ENCODE measurements at regions not wholly inside any gene's neighbourhood (a gene's known extent, or its start where the extent isn't known, plus 50 kb on each side); places are given as distances from the start of the nearest gene placed in this dataset.

DNA sequence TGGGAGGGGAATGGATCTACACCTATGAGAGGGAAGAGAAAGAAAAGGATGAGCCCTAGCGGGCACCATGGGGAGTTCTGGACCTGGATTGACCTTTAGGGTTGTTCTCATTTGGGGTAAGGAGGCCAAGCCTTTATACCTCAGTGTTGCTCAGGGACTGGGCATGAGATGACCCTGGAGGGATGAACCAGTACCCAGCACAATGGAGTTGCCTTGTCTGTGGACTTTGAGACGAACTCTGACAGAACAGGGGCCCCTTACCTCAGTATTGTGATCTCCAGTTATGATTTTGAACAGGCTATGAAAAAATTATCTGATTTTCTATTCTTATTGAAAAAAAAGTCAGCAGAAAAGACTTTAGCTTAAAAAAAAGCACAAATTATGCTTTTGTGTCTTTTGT, 88.6 kb downstream of the FOXA2 start:
- Histone ChIP-seq H3K4me3 (ENCODE audit: low read depth, low read length) (no peak overlapping the region), H3K36me3 (ENCODE audit: control insufficient read depth, insufficient read depth, low read length) (no peaks in the 10 kb centered on the region), H3K27me3 (ENCODE audit: control insufficient read depth, insufficient read depth, low read length) (no peaks in the 10 kb centered on the region)
- TF ChIP-seq, protein P1, sequence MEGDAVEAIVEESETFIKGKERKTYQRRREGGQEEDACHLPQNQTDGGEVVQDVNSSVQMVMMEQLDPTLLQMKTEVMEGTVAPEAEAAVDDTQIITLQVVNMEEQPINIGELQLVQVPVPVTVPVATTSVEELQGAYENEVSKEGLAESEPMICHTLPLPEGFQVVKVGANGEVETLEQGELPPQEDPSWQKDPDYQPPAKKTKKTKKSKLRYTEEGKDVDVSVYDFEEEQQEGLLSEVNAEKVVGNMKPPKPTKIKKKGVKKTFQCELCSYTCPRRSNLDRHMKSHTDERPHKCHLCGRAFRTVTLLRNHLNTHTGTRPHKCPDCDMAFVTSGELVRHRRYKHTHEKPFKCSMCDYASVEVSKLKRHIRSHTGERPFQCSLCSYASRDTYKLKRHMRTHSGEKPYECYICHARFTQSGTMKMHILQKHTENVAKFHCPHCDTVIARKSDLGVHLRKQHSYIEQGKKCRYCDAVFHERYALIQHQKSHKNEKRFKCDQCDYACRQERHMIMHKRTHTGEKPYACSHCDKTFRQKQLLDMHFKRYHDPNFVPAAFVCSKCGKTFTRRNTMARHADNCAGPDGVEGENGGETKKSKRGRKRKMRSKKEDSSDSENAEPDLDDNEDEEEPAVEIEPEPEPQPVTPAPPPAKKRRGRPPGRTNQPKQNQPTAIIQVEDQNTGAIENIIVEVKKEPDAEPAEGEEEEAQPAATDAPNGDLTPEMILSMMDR (IDR thresholded peaks at IDR 0.05; ENCODE audit: insufficient read depth, low read length, poor library complexity, severe bottlenecking), result no peak
- no peak for DNase-seq (ENCODE audit: low read depth)

DNA sequence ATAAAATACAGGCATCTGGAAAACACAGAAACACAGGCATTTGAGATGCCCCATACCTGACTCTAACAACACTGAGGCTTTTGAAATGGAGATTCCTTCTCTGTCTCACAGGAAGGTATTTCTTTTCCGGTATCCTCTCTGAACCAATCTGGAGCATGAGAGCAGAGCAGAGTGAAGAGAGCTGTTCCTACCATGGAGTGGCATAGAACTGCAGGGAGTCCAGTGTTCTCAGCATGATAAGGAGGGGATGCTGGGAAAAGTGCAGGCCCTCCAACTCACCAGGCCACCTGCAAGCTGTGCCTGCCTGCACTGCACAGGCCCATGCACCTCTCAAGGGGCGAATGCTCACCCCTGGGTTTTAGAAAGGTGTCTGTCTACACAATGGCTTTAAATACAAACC, 89.2 kb downstream of the FOXA2 start:
- DNase-seq (ENCODE audit: low read depth), result no peak
- TF ChIP-seq, protein P1 (IDR thresholded peaks at IDR 0.05; ENCODE audit: insufficient read depth, low read length, poor library complexity, severe bottlenecking), result no peak
- H3K4me3 ChIP-seq (ENCODE audit: low read depth, low read length), result no peak overlapping the region
- H3K27me3 ChIP-seq (ENCODE audit: control insufficient read depth, insufficient read depth, low read length), result no peaks in the 10 kb centered on the region
- H3K36me3 ChIP-seq (ENCODE audit: control insufficient read depth, insufficient read depth, low read length), result no peaks in the 10 kb centered on the region

DNA sequence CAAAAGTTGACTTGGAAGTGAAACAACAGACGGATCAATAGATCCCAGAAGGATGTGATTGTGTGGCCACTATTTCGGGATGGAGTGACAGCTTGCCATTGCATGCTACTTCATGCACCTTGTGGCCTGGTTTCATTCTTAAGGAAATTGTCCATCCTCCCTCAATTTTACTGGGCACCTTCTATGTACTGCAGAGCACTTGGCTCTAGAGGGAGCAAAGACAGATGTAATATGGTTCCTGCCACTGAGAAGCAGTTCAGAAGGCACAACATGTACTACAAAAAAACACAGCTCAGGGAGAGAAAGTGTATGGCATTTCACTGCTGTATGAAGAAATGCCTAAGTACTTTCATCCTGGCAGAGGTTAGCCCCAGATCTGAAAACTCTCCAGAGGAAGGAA, 91.9 kb downstream of the FOXA2 start:
- DNase-seq (ENCODE audit: low read depth), result no peak
- TF ChIP-seq, protein P1 (IDR thresholded peaks at IDR 0.05; ENCODE audit: insufficient read depth, low read length, poor library complexity, severe bottlenecking), result no peak
- H3K27me3 ChIP-seq (ENCODE audit: control insufficient read depth, insufficient read depth, low read length), result no peaks in the 10 kb centered on the region
- H3K36me3 ChIP-seq (ENCODE audit: control insufficient read depth, insufficient read depth, low read length), result no peaks in the 10 kb centered on the region
- no peak overlapping the region for H3K4me3 ChIP-seq (ENCODE audit: low read depth, low read length)

DNA sequence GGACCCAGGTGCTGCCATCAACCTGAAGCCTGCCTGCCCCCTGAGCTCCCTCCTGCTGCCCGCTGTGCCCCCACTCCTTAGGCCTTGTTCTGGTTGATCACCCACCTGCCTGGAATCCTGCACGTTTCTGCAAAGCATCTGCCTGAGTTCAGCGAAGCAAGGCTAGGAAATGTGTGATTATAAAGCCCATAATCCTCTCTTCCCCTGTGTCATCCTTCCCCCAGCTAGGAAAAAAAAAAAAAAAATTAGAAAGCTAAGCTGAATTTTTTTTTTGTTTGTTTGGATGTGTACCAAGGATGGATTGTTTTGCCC, 93.2 kb downstream of the FOXA2 start:
- Histone ChIP-seq H3K27me3 (ENCODE audit: control insufficient read depth, insufficient read depth, low read length) (no peaks in the 10 kb centered on the region), H3K36me3 (ENCODE audit: control insufficient read depth, insufficient read depth, low read length) (no peaks in the 10 kb centered on the region), H3K4me3 (ENCODE audit: low read depth, low read length) (no peak overlapping the region)
- TF ChIP-seq, protein P1 (IDR thresholded peaks at IDR 0.05; ENCODE audit: insufficient read depth, low read length, poor library complexity, severe bottlenecking), result no peak
- DNase-seq (ENCODE audit: low read depth), result no peak

DNA sequence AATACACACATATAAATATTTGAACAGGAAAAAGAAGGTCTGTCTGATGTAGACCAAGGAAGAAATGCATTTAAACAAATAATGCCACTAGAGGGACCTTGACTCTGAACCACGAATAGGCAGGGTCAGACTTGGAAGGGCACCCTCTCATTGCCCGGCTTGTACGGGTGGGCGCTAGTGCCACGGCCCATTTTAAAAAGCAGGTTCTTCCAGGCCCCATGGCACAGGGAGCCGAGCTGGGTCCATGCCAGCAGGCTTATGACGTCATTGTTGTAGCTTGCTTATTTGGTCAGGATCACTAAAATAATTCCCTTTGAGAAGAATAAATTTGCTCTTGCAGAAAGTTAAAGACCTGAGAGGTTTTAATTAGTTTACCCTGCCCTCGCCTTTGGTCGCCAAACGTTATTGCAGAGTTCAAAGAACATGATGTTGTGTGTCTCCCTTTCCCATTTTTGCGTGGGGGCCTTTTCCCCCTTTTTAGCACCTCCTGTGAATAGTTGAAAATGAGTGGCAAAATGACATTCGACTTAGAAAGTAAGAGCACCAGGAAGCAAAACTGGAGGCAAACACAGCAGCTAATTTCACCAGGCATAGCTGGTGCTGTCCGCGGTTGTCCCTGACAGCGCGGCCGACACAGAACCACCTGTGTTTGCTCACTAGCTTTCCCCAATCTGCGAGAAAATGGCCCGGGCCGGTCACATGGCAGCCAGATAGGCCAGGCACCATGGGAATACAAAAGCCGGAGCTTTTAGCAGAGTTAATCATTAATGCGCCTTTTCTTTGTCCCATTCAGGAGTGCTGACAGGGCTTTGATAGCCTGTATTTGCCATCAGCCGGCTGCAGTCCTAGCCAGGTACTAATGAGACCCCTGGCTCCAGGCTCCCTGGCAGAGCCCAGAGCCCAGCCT, 93.8 kb downstream of the FOXA2 start:
- TF ChIP-seq, protein P1 (IDR thresholded peaks at IDR 0.05; ENCODE audit: insufficient read depth, low read length, poor library complexity, severe bottlenecking), result peak; percentile 11
- H3K4me3 ChIP-seq (ENCODE audit: low read depth, low read length), result no peak overlapping the region
- no peaks in the 10 kb centered on the region for H3K27me3 ChIP-seq (ENCODE audit: control insufficient read depth, insufficient read depth, low read length)
- no peaks in the 10 kb centered on the region for H3K36me3 ChIP-seq (ENCODE audit: control insufficient read depth, insufficient read depth, low read length)
- peak; percentile 43 for DNase-seq (ENCODE audit: low read depth)

Data from kidney epithelial cell (primary cell).